ENCODE measurements at regions not wholly inside any gene's neighbourhood (a gene's known extent, or its start where the extent isn't known, plus 50 kb on each side); places are given as distances from the start of the nearest gene placed in this dataset.

- no peaks in the 10 kb centered on the region for H3K36me3 ChIP-seq
- TF ChIP-seq CTCF (IDR thresholded peaks at IDR 0.05): no peak
- no peak overlapping the region for H3K4me3 ChIP-seq
- H3K27me3 ChIP-seq: no peaks in the 10 kb centered on the region
- no peak overlapping the region for H3K27ac ChIP-seq
- no peak for DNase-seq (ENCODE audit: low spot score)
- no peaks in the 10 kb centered on the region for H3K9me3 ChIP-seq
- H3K4me1 ChIP-seq: no peaks in the 10 kb centered on the region
Observed at GRCh38 chr18:67308819-67309218, 207.7 kb downstream of the DSEL start.

DNA sequence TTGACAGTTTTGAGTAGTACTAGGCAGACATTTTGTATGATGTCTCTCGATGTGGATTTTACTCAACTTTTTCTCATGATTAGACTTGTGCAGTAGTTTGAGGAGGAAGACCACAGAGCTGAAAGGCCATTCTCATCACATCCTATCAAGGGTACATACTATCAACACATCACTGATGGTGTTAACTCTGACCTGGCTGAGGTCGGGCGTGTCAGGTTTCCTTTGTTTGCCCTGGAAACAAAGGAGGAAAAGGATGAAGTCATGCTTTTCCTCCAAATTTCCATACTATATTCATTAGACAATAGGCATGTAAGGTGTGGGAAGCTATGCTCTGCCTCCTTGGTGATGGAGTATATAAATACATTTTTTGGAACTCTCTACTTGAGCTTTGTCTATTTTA lies 211.1 kb downstream of the DSEL start:
- DNase-seq (ENCODE audit: low spot score): no peak
- Histone ChIP-seq H3K27ac (no peak overlapping the region), H3K9me3 (peaks cover 0 to 3% of the 10 kb centered on the region in 2 donors), H3K36me3 (no peaks in the 10 kb centered on the region), H3K4me3 (no peak overlapping the region), H3K27me3 (no peaks in the 10 kb centered on the region), H3K4me1 (no peaks in the 10 kb centered on the region)
- TF ChIP-seq CTCF (IDR thresholded peaks at IDR 0.05): no peak

GRCh38 chr18:67302043-67302442 lies 214.5 kb downstream of the DSEL start:
- peaks cover 0 to 3% of the 10 kb centered on the region in 2 donors for H3K9me3 ChIP-seq
- no peaks in the 10 kb centered on the region for H3K4me1 ChIP-seq
- H3K27me3 ChIP-seq: no peaks in the 10 kb centered on the region
- TF ChIP-seq CTCF (IDR thresholded peaks at IDR 0.05): no peak
- H3K27ac ChIP-seq: no peak overlapping the region
- DNase-seq (ENCODE audit: low spot score): no peak
- H3K4me3 ChIP-seq: no peak overlapping the region
- no peaks in the 10 kb centered on the region for H3K36me3 ChIP-seq

DNA sequence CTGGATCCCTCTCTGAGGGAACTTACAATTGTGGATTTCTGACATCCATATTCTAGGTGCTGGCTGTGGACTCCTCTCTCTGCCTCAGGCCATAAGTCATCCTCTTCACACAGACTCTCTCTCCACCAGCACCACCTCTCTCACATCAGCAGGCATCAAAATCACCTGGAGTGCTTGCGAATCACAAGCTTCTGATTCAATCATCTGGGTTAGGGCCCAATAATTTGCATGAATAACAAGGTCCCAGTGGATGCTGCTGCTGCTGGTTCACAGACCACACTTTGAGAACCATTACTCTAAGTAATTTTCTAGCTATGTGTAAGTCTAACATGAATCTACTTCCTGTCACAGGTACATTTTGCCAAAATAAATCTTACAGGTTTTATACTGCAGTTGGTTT lies 214.9 kb downstream of the DSEL start:
- Histone ChIP-seq H3K9me3 (peaks cover 0 to 3% of the 10 kb centered on the region in 2 donors), H3K4me1 (no peaks in the 10 kb centered on the region), H3K27me3 (no peaks in the 10 kb centered on the region), H3K4me3 (no peak overlapping the region), H3K27ac (no peak overlapping the region), H3K36me3 (no peaks in the 10 kb centered on the region)
- no peak for DNase-seq (ENCODE audit: low spot score)
- no peak for TF ChIP-seq CTCF (IDR thresholded peaks at IDR 0.05)

DNA sequence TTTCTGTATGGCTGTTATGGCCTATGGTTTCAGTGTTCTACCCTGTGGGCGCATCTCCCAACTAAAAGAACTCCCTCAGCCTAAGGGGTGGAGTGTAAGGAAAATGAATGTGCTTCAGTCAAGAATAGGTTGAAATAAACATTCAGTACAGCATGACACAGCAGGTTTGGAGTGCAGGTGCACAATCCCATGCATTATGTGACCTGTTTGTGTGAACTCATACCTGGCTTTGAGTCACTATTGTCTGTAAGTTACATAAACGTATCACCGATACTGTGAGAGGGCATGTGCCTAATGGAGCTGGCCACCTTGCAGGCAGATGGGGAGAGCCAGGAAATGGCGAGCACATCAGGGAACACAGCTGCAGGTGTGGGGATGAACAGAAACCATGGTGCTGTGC lies 216.0 kb downstream of the DSEL start:
- no peak overlapping the region for H3K27ac ChIP-seq
- TF ChIP-seq CTCF (IDR thresholded peaks at IDR 0.05): no peak
- no peak overlapping the region for H3K4me3 ChIP-seq
- no peaks in the 10 kb centered on the region for H3K27me3 ChIP-seq
- no peaks in the 10 kb centered on the region for H3K4me1 ChIP-seq
- peaks cover 0 to 3% of the 10 kb centered on the region in 2 donors for H3K9me3 ChIP-seq
- DNase-seq (ENCODE audit: low spot score): no peak
- H3K36me3 ChIP-seq: no peaks in the 10 kb centered on the region

DNA sequence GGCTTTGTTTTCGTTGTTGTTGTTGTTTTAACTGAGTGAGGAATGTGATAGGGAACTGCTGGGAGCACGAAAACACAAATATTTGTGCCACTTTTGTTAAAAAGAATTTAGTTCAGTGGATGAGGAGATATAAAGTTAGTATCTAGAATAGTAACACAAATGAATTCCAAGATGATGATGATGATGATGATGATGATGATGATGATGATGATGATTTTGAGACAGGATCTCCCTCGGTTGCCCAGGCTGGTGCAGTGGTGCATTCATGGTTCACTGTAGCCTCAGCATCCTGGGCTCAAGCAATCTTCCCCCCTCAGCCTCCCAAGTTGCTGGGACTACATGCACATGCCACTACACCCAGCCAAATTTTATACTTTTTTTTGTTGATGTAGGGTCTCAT lies 223.7 kb downstream of the DSEL start:
- H3K4me1 ChIP-seq: no peaks in the 10 kb centered on the region
- H3K27me3 ChIP-seq: no peaks in the 10 kb centered on the region
- no peak for DNase-seq (ENCODE audit: low spot score)
- H3K27ac ChIP-seq: no peak overlapping the region
- no peaks in the 10 kb centered on the region for H3K36me3 ChIP-seq
- H3K4me3 ChIP-seq: no peak overlapping the region
- no peak for TF ChIP-seq CTCF (IDR thresholded peaks at IDR 0.05)
- H3K9me3 ChIP-seq: no peaks in the 10 kb centered on the region

Measured in right atrium auricular region (tissue), 2 donors.